ENCODE measurements at regions not wholly inside any gene's neighbourhood (a gene's known extent, or its start where the extent isn't known, plus 50 kb on each side); places are given as distances from the start of the nearest gene placed in this dataset.
A peak's percentile ranks its signal among the peaks of the same experiment; 100 is the strongest.

DNA sequence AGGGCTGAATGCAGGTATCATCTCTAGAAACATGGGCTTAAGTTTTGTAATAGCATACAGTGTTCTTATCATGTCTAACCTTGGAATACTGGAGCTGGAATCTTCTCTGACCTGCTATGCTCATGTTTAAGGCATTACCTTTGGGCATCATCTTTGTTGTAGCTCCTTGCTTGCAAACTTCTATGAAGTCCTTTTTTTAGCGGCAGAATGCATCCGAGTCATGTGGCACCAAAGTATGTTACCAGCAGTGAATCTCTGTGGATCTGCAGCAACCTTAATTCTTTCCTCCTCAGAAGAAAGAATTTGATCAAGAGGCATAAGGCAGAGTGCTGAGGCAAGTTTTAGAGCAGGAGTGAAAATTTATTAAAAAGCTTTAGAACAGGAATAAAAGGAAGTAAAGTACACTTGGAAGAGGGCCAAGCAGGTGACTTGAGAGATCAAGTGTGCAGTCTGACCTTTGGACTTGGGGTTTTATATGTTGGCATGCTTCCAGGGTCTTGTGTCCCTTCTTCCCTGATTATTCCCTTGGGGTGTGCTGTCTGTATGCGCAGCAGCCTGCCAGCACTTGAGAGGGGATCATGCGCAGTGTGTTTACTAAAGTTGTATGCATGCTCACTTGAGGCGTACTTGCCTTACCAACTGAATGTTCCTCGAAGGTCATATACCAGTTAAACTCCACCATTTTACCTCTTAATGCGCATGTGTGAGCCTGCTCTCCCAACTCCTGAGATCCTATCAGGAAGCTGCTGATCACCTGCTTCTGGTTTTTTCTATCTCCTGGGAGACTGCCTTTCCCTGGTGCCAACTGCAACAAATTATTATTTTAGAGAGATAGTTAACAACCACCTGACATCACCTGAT is 115.5 kb downstream of the LACC1 start:
- TF ChIP-seq POLR2A (IDR thresholded peaks at IDR 0.05), result no peak
- TF ChIP-seq POLR2AphosphoS5 (IDR thresholded peaks at IDR 0.05), result no peak
- TF ChIP-seq, protein P1, sequence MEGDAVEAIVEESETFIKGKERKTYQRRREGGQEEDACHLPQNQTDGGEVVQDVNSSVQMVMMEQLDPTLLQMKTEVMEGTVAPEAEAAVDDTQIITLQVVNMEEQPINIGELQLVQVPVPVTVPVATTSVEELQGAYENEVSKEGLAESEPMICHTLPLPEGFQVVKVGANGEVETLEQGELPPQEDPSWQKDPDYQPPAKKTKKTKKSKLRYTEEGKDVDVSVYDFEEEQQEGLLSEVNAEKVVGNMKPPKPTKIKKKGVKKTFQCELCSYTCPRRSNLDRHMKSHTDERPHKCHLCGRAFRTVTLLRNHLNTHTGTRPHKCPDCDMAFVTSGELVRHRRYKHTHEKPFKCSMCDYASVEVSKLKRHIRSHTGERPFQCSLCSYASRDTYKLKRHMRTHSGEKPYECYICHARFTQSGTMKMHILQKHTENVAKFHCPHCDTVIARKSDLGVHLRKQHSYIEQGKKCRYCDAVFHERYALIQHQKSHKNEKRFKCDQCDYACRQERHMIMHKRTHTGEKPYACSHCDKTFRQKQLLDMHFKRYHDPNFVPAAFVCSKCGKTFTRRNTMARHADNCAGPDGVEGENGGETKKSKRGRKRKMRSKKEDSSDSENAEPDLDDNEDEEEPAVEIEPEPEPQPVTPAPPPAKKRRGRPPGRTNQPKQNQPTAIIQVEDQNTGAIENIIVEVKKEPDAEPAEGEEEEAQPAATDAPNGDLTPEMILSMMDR (IDR thresholded peaks at IDR 0.05), result no peak
- Histone ChIP-seq H3K4me1 (no peaks in the 10 kb centered on the region), H3K9me3 (no peaks in the 10 kb centered on the region), H3K27ac (no peak overlapping the region), H3K36me3 (no peaks in the 10 kb centered on the region), H3K27me3 (no peaks in the 10 kb centered on the region), H3K4me3 (no peak overlapping the region)
- DNase-seq (ENCODE audit: low spot score in 2 of 2), result no peak
- intact Hi-C loops (cut with DNase I; ENCODE audit: low total_unique reads), result no loop called here

DNA sequence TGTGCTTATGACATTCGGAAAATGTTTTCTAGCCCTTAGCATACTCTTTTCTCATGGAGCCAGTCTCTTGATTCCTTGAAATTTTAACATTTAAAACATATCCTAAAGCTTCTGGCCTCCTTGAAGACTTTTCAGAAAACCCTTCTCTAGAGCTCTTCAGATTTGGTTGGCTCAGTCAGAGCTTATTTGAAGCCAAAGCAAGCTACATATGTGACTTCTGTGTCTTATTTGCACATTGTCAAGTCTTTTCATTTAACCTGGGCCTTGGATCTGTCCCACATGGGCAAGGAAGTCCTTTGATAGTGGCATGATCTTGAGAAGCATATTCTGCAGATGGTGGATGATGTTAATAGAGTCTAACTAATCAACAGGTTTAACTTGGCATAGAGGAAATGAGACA is 116.5 kb downstream of the LACC1 start:
- DNase-seq (ENCODE audit: low spot score in 2 of 2), result no peak
- no peak overlapping the region for H3K4me3 ChIP-seq
- H3K4me1 ChIP-seq, result no peaks in the 10 kb centered on the region
- H3K9me3 ChIP-seq, result no peaks in the 10 kb centered on the region
- intact Hi-C loops (cut with DNase I; ENCODE audit: low total_unique reads), result no loop called here
- H3K27me3 ChIP-seq, result no peaks in the 10 kb centered on the region
- TF ChIP-seq POLR2A (IDR thresholded peaks at IDR 0.05), result no peak
- no peaks in the 10 kb centered on the region for H3K36me3 ChIP-seq
- H3K27ac ChIP-seq, result peak overlapping the region in 1 of 2 donors; percentile 30

DNA sequence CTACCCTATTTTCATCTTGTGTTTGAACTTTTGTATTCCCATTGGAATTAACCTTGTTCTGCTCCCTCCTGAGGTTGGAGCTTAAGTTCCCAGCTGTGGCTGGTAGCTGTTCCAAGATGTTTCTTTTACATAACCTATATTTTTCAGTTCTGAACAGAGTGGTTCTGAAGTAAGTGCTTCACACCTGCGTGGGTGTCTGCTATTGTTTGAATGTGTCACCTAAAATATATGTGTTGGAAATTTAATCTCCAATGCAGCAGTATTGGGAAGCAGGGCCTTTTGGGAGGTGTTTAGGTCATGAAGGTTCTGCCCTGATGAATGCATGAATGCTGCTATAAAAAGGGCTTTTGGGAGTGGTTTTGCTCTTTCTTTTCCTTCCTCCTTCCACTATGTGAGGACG is 123.8 kb downstream of the LACC1 start:
- Histone ChIP-seq H3K27ac (no peak overlapping the region), H3K9me3 (no peaks in the 10 kb centered on the region), H3K4me1 (no peaks in the 10 kb centered on the region), H3K36me3 (no peaks in the 10 kb centered on the region), H3K4me3 (no peak overlapping the region), H3K27me3 (no peaks in the 10 kb centered on the region)
- no peak for DNase-seq (ENCODE audit: low spot score in 2 of 2)
- no peak for TF ChIP-seq POLR2A (IDR thresholded peaks at IDR 0.05)
- TF ChIP-seq, protein P1 (IDR thresholded peaks at IDR 0.05), result no peak
- no peak for TF ChIP-seq POLR2AphosphoS5 (IDR thresholded peaks at IDR 0.05)
- intact Hi-C loops (cut with DNase I; ENCODE audit: low total_unique reads), result no loop called here

DNA sequence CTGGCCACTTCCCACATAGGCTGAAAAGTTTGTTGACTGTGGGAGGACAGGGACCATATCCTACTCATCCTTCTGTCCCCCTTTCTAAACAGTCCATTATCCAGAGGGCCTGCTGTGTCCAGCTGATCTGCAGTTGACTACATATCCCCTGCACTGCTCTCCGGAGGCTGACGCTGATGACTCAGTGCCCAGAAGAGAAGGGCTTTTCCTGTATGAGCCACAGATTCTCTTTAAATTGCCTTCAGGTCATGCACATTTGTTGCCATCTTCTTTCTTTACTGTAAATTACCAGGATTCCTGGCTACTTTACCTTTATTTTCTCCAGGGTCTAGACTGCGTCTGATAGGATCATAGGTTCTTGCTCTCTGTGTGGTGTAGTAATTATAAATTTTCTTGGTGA is 125.2 kb downstream of the LACC1 start:
- H3K27ac ChIP-seq, result no peak overlapping the region
- TF ChIP-seq, protein P1 (IDR thresholded peaks at IDR 0.05), result no peak
- TF ChIP-seq POLR2A (IDR thresholded peaks at IDR 0.05) (no peak), POLR2AphosphoS5 (IDR thresholded peaks at IDR 0.05) (no peak)
- H3K36me3 ChIP-seq, result no peaks in the 10 kb centered on the region
- no peaks in the 10 kb centered on the region for H3K9me3 ChIP-seq
- intact Hi-C loops (cut with DNase I; ENCODE audit: low total_unique reads), result no loop called here
- H3K27me3 ChIP-seq, result no peaks in the 10 kb centered on the region
- no peak overlapping the region for H3K4me3 ChIP-seq
- DNase-seq (ENCODE audit: low spot score in 2 of 2), result no peak
- no peaks in the 10 kb centered on the region for H3K4me1 ChIP-seq

DNA sequence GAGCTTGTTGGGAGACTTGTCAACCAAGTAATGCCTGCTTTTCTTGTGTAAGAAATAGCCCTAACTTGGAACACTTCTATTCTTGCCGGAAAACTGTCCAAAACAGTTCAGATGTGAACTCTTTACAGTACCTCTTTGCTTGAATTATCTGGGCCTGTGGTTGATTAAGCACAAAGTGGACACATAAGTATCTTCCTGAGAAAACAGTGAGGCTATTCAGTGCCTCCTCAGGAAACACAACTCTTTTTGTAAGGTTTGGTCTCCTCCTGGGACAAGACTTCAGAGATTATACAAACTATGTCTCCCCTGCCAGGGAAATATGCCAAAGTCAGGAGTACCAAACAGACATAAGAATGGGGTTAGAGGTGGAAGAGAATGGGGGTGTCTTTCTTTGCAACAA is 127.7 kb downstream of the LACC1 start:
- Histone ChIP-seq H3K9me3 (no peaks in the 10 kb centered on the region), H3K4me3 (no peak overlapping the region), H3K4me1 (no peaks in the 10 kb centered on the region), H3K27ac (peak overlapping the region in 1 of 2 donors; percentile 10), H3K36me3 (no peaks in the 10 kb centered on the region), H3K27me3 (no peaks in the 10 kb centered on the region)
- intact Hi-C loops (cut with DNase I; ENCODE audit: low total_unique reads), result no loop called here
- TF ChIP-seq, protein P1 (IDR thresholded peaks at IDR 0.05), result no peak
- TF ChIP-seq POLR2AphosphoS5 (IDR thresholded peaks at IDR 0.05) (no peak), POLR2A (IDR thresholded peaks at IDR 0.05) (no peak)
- DNase-seq (ENCODE audit: low spot score in 2 of 2), result no peak
